Suprapubic skin (tissue), 4 donors: ENCODE measurements at regions not wholly inside any gene's neighbourhood (a gene's known extent, or its start where the extent isn't known, plus 50 kb on each side); places are given as distances from the start of the nearest gene placed in this dataset.

Experiments
- DNase-seq, 2 donors: peaks; one replicate each; pipeline ENCODE4 v3.0.0-alpha.2; 2019; ENCODE audit warnings: low spot score in 2 of 2
- H3K27ac ChIP-seq: fragments of 200-600 bp; sonication (generic); one replicate; pipeline ENCODE4 v1.5.1; 2019
- H3K27me3 ChIP-seq: fragments of 200-600 bp; sonication (generic); one replicate; pipeline ENCODE4 v1.5.1; 2019
- H3K36me3 ChIP-seq: fragments of 200-600 bp; sonication (generic); one replicate; pipeline ENCODE4 v1.5.1; 2019
- H3K4me1 ChIP-seq: fragments of 200-600 bp; sonication (generic); one replicate; pipeline ENCODE4 v1.5.1; 2019
- H3K4me3 ChIP-seq: fragments of 200-600 bp; sonication (generic); one replicate; pipeline ENCODE4 v1.5.1; 2019; ENCODE audit warnings: mild to moderate bottlenecking
- H3K9me3 ChIP-seq: fragments of 200-600 bp; sonication (generic); one replicate; pipeline ENCODE4 v1.5.1; 2019
- EP300 ChIP-seq: sonication (generic); formaldehyde crosslinking; IDR thresholded peaks from one replicate; pipeline ENCODE4 v1.6.1; 2017; ENCODE audit warnings: antibody characterized with exemption
- POLR2A ChIP-seq, 2 donors: fragments of 450-650 bp; IDR thresholded peaks; one replicate each; pipeline ENCODE4 v1.6.1; 2017; ENCODE audit warnings: antibody characterized with exemption in 2 of 2, mild to moderate bottlenecking in 2 of 2, moderate library complexity in 2 of 2
- POLR2AphosphoS5 ChIP-seq, 3 donors: sonication (generic); formaldehyde crosslinking; IDR thresholded peaks; one replicate each; pipeline ENCODE4 v1.6.1; 2017; ENCODE audit warnings: antibody characterized with exemption in 3 of 3
- WGBS: methylation state at CpG from one replicate; pipeline ENCODE4 v1.1.5; 2018; 5-methylcytosine and 5-hydroxymethylcytosine counted together
- TF ChIP-seq, protein P1 (sequence below), 2 donors: fragments of 200-600 bp in 1 of 2; fragments of 450-650 bp in 1 of 2; sonication (generic) in 1 of 2; IDR thresholded peaks; one replicate each; pipeline ENCODE4 v1.5.1; 2016 to 2019; ENCODE audit warnings: antibody characterized with exemption in 2 of 2, mild to moderate bottlenecking in 1 of 2, moderate library complexity in 1 of 2

DNA sequence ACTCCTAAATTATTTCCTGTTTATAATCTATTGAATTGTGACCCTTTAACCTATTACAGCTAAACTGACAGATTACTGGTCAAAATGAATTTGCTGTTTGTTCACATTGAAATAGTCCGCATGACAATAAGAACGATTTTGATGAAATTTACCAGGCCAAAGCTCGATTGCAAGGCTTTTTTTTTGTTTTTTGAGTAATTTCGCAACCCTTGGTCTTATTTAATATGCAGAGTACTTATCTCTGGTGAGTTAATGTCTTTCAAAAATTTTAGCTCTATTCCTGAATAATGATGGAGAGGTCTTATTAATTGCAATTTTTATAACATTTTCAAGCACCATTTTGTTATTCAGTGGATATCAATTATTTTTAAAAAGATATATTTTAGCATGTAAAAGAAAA lies 362.4 kb downstream of the OTOL1 start:
- TF ChIP-seq EP300: no peak
- no peak for TF ChIP-seq POLR2A (IDR thresholded peaks at IDR 0.05)
- TF ChIP-seq POLR2AphosphoS5 (IDR thresholded peaks at IDR 0.05): no peak
- TF ChIP-seq, protein P1, sequence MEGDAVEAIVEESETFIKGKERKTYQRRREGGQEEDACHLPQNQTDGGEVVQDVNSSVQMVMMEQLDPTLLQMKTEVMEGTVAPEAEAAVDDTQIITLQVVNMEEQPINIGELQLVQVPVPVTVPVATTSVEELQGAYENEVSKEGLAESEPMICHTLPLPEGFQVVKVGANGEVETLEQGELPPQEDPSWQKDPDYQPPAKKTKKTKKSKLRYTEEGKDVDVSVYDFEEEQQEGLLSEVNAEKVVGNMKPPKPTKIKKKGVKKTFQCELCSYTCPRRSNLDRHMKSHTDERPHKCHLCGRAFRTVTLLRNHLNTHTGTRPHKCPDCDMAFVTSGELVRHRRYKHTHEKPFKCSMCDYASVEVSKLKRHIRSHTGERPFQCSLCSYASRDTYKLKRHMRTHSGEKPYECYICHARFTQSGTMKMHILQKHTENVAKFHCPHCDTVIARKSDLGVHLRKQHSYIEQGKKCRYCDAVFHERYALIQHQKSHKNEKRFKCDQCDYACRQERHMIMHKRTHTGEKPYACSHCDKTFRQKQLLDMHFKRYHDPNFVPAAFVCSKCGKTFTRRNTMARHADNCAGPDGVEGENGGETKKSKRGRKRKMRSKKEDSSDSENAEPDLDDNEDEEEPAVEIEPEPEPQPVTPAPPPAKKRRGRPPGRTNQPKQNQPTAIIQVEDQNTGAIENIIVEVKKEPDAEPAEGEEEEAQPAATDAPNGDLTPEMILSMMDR (IDR thresholded peaks at IDR 0.05): no peak
- Histone ChIP-seq H3K36me3 (no peaks in the 10 kb centered on the region), H3K27ac (no peak overlapping the region), H3K27me3 (no peaks in the 10 kb centered on the region), H3K4me1 (no peaks in the 10 kb centered on the region), H3K9me3 (no peaks in the 10 kb centered on the region), H3K4me3 (no peak overlapping the region)
- no peak for DNase-seq
- WGBS: 84% methylated on average over 4 of the region's 4 CpGs

DNA sequence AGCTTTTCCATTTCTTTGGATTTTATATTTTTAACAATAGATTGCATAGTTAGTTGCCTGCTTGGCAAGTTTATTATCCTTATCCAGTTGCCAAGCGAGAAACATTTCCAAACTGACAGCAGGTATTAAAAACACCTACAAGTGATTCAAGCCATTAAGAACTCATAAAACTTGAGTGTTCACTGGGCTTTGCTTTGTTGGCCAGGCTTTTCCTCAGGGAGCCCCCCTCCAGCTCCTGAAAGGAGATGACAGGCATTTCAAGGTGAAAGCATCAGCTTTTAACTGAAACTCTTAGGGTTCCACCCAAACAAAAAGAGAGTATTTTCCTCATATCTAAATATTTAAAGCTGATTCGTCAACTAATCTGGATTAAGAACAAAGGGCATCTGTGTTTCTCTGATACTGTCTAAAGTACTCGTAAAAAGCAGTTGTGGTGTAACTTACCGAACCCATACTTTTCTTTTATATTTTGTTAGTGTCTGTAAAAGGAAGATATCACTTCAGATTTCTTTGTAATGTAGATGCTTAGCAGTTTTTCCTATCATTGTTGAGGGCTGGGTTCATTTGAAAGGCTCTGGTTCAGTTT lies 363.4 kb downstream of the OTOL1 start:
- WGBS: 51% methylated on average over 4 of the region's 4 CpGs
- Histone ChIP-seq H3K4me1 (no peaks in the 10 kb centered on the region), H3K36me3 (no peaks in the 10 kb centered on the region), H3K27ac (no peak overlapping the region), H3K4me3 (no peak overlapping the region), H3K27me3 (no peaks in the 10 kb centered on the region), H3K9me3 (no peaks in the 10 kb centered on the region)
- no peak for DNase-seq
- TF ChIP-seq POLR2AphosphoS5 (IDR thresholded peaks at IDR 0.05): no peak
- no peak for TF ChIP-seq POLR2A (IDR thresholded peaks at IDR 0.05)
- no peak for TF ChIP-seq EP300
- TF ChIP-seq, protein P1 (IDR thresholded peaks at IDR 0.05): no peak

DNA sequence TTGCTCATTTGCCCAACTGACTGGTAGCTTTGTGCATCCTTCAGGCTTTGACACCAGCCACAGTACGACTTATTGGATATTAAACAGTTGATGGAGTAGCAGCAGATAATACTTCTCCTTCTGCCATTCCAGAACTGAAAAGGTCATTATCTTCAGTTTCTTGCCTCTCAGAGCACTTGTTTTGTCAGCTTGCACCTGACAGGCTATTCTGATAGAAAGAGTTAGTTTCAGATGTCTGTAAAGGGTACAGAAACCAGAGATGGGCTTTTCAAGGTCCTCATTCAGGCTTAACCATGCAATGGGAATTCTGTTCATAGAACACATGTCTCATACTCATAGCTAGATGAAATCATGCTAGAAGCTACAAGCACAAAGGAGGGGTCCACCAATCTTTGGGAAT lies 367.2 kb downstream of the OTOL1 start:
- DNase-seq: no peak
- Histone ChIP-seq H3K4me1 (no peaks in the 10 kb centered on the region), H3K27me3 (no peaks in the 10 kb centered on the region), H3K36me3 (no peaks in the 10 kb centered on the region), H3K4me3 (no peak overlapping the region), H3K9me3 (no peaks in the 10 kb centered on the region), H3K27ac (no peak overlapping the region)
- TF ChIP-seq, protein P1 (IDR thresholded peaks at IDR 0.05): no peak
- TF ChIP-seq EP300: no peak
- TF ChIP-seq POLR2A (IDR thresholded peaks at IDR 0.05): no peak
- no peak for TF ChIP-seq POLR2AphosphoS5 (IDR thresholded peaks at IDR 0.05)
- WGBS: 89% methylated on average over 1 of the region's 1 CpG

DNA sequence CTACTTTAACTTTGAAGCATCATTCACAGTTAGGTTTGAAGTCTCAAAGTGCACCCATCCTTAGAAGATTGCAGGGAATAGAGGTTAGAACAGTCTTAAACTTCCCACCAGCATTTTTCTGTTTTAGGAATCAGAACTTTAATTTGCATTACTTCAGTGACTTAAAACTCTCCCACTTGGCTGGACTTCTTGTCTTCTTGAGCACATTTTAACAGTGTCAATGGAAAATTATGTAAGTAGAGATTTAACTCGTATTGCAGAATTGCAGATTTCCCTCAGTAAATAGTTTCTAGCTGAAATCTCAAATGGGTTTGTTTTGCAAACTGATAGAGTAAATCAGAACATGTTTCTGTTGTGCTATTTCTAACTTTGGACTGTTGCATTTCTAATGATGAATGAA lies 369.6 kb downstream of the OTOL1 start:
- WGBS: 48% methylated on average over 1 of the region's 1 CpG

DNA sequence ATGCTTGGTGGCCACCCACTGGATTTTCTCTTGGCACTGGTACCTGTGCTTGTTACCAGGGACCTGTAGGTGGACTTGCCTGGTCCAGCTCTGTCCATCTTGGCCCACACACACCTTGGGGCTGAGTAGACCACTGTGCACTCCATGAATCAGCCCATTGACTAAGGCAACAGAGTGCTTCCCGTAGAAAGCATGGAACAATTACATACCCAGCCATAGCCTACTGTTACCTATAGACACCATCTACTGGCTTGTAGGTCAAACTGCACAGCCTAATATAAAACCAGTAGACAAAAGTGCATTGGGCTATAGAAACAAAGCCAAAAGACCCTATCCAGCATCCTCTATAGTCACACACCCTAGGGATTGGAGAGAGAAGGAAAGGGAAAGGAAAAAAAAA lies 378.9 kb downstream of the OTOL1 start:
- no peaks in the 10 kb centered on the region for H3K9me3 ChIP-seq
- H3K4me3 ChIP-seq: no peak overlapping the region
- H3K4me1 ChIP-seq: no peaks in the 10 kb centered on the region
- TF ChIP-seq POLR2AphosphoS5 (IDR thresholded peaks at IDR 0.05): no peak
- H3K36me3 ChIP-seq: no peaks in the 10 kb centered on the region
- H3K27ac ChIP-seq: no peak overlapping the region
- no peak for DNase-seq
- no peaks in the 10 kb centered on the region for H3K27me3 ChIP-seq
- 75% methylated on average over 1 of the region's 1 CpG for WGBS

More for the DNA sequence above, 369.6 kb downstream of the OTOL1 start:
- Histone ChIP-seq H3K9me3 (no peaks in the 10 kb centered on the region), H3K36me3 (no peaks in the 10 kb centered on the region), H3K4me1 (no peaks in the 10 kb centered on the region), H3K4me3 (no peak overlapping the region), H3K27ac (no peak overlapping the region), H3K27me3 (no peaks in the 10 kb centered on the region)
- TF ChIP-seq, protein P1 (IDR thresholded peaks at IDR 0.05): no peak
- TF ChIP-seq EP300 (no peak), POLR2AphosphoS5 (IDR thresholded peaks at IDR 0.05) (no peak), POLR2A (IDR thresholded peaks at IDR 0.05) (no peak)
- no peak for DNase-seq

DNA sequence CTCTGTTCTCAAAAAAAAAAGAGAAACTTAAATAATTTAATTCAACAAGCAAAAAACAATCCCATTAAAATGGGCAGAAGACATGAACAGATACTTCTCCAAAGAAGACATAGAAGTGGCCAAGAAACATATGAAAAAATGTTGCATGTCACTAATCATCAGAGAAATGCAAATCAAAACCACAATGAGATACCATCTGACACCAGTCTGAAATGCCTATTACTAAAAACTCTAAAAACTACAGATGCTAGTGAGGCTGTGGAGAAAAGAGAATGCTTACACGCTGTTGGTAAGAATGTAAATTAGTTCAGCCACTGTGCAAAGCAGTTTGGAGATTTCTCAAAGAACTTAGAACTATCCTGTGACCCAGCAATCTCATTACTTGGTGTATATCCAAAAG lies 382.9 kb downstream of the OTOL1 start:
- H3K27me3 ChIP-seq: no peaks in the 10 kb centered on the region
- TF ChIP-seq, protein P1 (IDR thresholded peaks at IDR 0.05): no peak
- TF ChIP-seq POLR2AphosphoS5 (IDR thresholded peaks at IDR 0.05) (no peak), POLR2A (IDR thresholded peaks at IDR 0.05) (no peak), EP300 (no peak)
- 0% methylated on average over 1 of the region's 1 CpG for WGBS
- no peaks in the 10 kb centered on the region for H3K4me1 ChIP-seq
- H3K9me3 ChIP-seq: no peaks in the 10 kb centered on the region
- H3K27ac ChIP-seq: no peak overlapping the region
- H3K36me3 ChIP-seq: no peaks in the 10 kb centered on the region
- no peak overlapping the region for H3K4me3 ChIP-seq
- DNase-seq: no peak
